GM12875 (cell line): ENCODE measurements at regions not wholly inside any gene's neighbourhood (a gene's known extent, or its start where the extent isn't known, plus 50 kb on each side); places are given as distances from the start of the nearest gene placed in this dataset.

Experiments
- H3K4me3 ChIP-seq: one replicate; pipeline ENCODE4 v1.5.1; 2011; ENCODE audit warnings: low read depth, low read length, control low read depth
- CTCF ChIP-seq: IDR thresholded peaks from 2 replicates; pipeline ENCODE4 v1.5.1; 2011; ENCODE audit warnings: low read depth, mild to moderate bottlenecking, control low read depth, inconsistent platforms, low read length, moderate library complexity, borderline replicate concordance; ENCODE audit not compliant: insufficient read depth

- no peak overlapping the region for H3K4me3 ChIP-seq
- no peak for TF ChIP-seq CTCF
Measured at GRCh38 chr1:14519976-14520375, 78.5 kb upstream of the KAZN start.

- no peak for TF ChIP-seq CTCF
- no peak overlapping the region for H3K4me3 ChIP-seq
Measured at GRCh38 chr1:14520514-14521163, 77.8 kb upstream of the KAZN start.

DNA sequence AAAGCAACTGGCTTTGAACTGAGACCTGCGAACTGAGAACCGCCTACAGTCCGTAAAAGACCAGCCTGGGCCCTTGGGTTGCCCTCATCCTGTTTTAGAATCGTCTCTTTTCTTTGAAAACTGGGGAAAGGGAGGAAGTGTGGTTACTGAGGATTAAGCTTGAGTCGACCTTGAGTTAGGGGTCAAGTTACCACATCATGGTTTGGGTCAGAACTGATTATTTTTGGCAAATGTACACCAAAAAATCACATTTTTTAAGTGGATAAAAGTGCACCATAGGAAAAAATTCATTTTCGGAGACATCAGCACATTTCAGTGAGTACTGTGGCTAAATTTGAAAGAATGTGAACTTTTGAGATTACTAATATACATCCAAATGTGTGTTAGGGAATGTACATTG is 76.9 kb upstream of the KAZN start:
- no peak for TF ChIP-seq CTCF
- no peak overlapping the region for H3K4me3 ChIP-seq

DNA sequence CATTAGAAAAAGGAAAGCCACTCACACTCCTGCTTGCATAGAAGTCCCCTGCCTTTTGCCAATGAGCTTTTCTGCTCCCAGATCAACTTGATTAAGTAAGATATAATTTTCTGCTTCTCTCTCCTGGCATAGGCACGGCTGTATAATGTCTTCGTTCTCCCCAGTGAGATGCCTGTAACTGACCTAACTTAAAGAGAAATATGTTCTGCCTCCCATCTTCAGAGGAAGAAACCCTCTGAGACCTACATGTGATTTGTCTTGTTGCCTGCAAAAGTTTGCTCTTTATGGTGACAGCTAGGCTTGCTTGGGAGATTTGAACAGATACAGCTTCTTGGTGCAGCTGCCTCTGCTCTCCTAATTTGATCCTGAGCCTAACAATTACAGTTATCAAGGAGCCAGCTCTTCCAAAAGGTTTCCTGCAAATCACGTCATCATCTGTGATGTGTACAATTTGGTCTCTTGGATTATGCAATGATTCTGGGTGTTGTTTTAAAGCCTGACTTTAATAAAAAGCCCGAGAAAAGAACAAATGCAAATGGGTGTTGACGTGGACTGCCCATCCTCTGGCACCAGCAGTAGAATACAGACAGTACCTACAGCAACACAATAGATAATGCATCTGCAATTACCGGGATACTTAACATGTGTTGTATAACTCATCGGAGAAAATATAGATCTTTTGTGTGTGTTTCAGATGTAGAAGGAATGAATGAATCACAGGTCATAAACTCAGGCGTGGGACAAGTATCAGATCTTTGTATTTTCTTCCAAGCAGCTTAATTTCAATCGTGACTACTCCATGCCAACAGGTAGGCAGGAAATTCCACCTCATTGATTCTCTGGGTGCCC is 76.2 kb upstream of the KAZN start:
- H3K4me3 ChIP-seq, result no peak overlapping the region
- TF ChIP-seq CTCF, result no peak

DNA sequence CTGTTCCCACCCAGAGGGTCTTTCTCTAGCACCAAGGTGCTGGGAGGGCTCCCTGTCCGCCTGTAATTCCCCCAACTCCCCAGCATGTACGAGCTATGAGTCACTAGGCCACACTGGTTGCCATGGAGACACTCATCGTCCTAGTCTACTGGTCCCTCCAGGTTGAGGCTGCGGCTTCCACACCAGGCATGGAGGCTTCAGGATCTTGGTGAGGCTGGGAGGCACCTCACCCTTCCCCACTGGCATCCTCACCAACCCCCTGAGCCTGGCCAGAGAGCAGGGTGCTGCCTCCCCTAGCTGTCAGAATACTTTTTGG is 75.6 kb upstream of the KAZN start:
- TF ChIP-seq CTCF, result no peak
- H3K4me3 ChIP-seq, result no peak overlapping the region

GRCh38 chr1:14524826-14525636 is 73.5 kb upstream of the KAZN start:
- TF ChIP-seq CTCF, result no peak

GRCh38 chr1:14529475-14529874 is 69.0 kb upstream of the KAZN start:
- TF ChIP-seq CTCF, result no peak
- H3K4me3 ChIP-seq, result no peak overlapping the region

More at GRCh38 chr1:14524826-14525636, 73.5 kb upstream of the KAZN start:
- H3K4me3 ChIP-seq, result no peak overlapping the region
